Smooth muscle cell (in vitro differentiated cells): ENCODE measurements at regions not wholly inside any gene's neighbourhood (a gene's known extent, or its start where the extent isn't known, plus 50 kb on each side); places are given as distances from the start of the nearest gene placed in this dataset.

ENCODE experiments used
- DNase-seq: peaks from one replicate; lab custom pipeline; 2025; ENCODE audit not compliant: unreplicated experiment; lab: John Stamatoyannopoulos, UW
- H2AFZ ChIP-seq: fragments of 200-600 bp; sonication (generic); 2 replicates; pipeline ENCODE4 v1.6.0; 2016; ENCODE audit warnings: antibody characterized with exemption, low read depth, mild to moderate bottlenecking
- H3F3A ChIP-seq: fragments of 200-600 bp; sonication (generic); 2 replicates; pipeline ENCODE4 v1.6.0; 2017; ENCODE audit warnings: antibody characterized with exemption, low read depth
- H3K27ac ChIP-seq: fragments of 200-600 bp; sonication (generic); 2 replicates; pipeline ENCODE4 v1.5.1; 2016; ENCODE audit warnings: low read depth, mild to moderate bottlenecking
- H3K27me3 ChIP-seq: fragments of 200-600 bp; sonication (generic); 2 replicates; pipeline ENCODE4 v1.6.1; 2016; ENCODE audit warnings: low read depth, mild to moderate bottlenecking
- H3K36me3 ChIP-seq: fragments of 200-600 bp; sonication (generic); 2 replicates; pipeline ENCODE4 v1.5.1; 2016; ENCODE audit warnings: low read depth
- H3K4me1 ChIP-seq: fragments of 200-600 bp; sonication (generic); 2 replicates; pipeline ENCODE4 v1.5.1; 2016; ENCODE audit warnings: low read depth
- H3K4me2 ChIP-seq: fragments of 200-600 bp; sonication (generic); 2 replicates; pipeline ENCODE4 v1.6.0; 2016; ENCODE audit warnings: mild to moderate bottlenecking
- H3K4me3 ChIP-seq: fragments of 200-600 bp; sonication (generic); 2 replicates; pipeline ENCODE4 v1.5.1; 2016; ENCODE audit warnings: mild to moderate bottlenecking
- H3K79me2 ChIP-seq: fragments of 200-600 bp; sonication (generic); 2 replicates; pipeline ENCODE4 v1.6.0; 2016; ENCODE audit warnings: low read depth, mild to moderate bottlenecking
- H3K9ac ChIP-seq: fragments of 200-600 bp; sonication (generic); 2 replicates; pipeline ENCODE4 v1.6.0; 2016; ENCODE audit warnings: low read depth
- H3K9me3 ChIP-seq: fragments of 200-600 bp; sonication (generic); replicated peaks from 2 replicates; pipeline ENCODE4 v1.5.1; 2016; ENCODE audit warnings: low read depth
- H4K20me1 ChIP-seq: fragments of 200-600 bp; sonication (generic); 2 replicates; pipeline ENCODE4 v1.6.0; 2016; ENCODE audit warnings: low read depth
- CTCF ChIP-seq: fragments of 200-600 bp; sonication (generic); IDR thresholded peaks from 2 replicates; pipeline ENCODE4 v1.5.1; 2017; ENCODE audit warnings: borderline replicate concordance, mild to moderate bottlenecking, antibody characterized with exemption; ENCODE audit not compliant: insufficient read depth, poor library complexity, severe bottlenecking
- WGBS: methylation state at CpG from one replicate; pipeline ENCODE4 v1.1.7; 2016; ENCODE audit warnings: low lambda C conversion rate; 5-methylcytosine and 5-hydroxymethylcytosine counted together

GRCh38 chr2:237153181-237153580 is 67.5 kb downstream of the COPS8 start:
- 97% methylated on average over 6 of the region's 6 CpGs for WGBS
- Histone ChIP-seq H3K4me3 (no peak overlapping the region), H2AFZ (no peak overlapping the region), H4K20me1 (no peaks in the 10 kb centered on the region), H3K27ac (peak overlapping the region; percentile 98), H3K4me2 (no peak overlapping the region), H3K4me1 (peaks cover 19% of the 10 kb centered on the region), H3F3A (peaks cover 20% of the 10 kb centered on the region), H3K36me3 (peaks cover 1% of the 10 kb centered on the region), H3K9me3 (no peaks in the 10 kb centered on the region), H3K27me3 (no peaks in the 10 kb centered on the region), H3K9ac (no peak overlapping the region), H3K79me2 (peaks cover 8% of the 10 kb centered on the region)
- no peak for DNase-seq
- no peak for TF ChIP-seq CTCF

GRCh38 chr2:237154082-237154638 is 68.5 kb downstream of the COPS8 start:
- peak; percentile 67 for TF ChIP-seq CTCF

GRCh38 chr2:237154884-237155851 is 69.5 kb downstream of the COPS8 start:
- 79% methylated on average over 11 of the region's 11 CpGs for WGBS
- Histone ChIP-seq H4K20me1 (no peaks in the 10 kb centered on the region), H3K9me3 (no peaks in the 10 kb centered on the region), H3F3A (peaks cover 17% of the 10 kb centered on the region), H3K4me2 (peak overlapping the region; percentile 74), H3K27me3 (no peaks in the 10 kb centered on the region), H3K4me1 (peaks cover 19% of the 10 kb centered on the region), H3K27ac (peak overlapping the region; percentile 98), H3K4me3 (no peak overlapping the region), H3K79me2 (peaks cover 25% of the 10 kb centered on the region), H2AFZ (no peak overlapping the region), H3K36me3 (no peaks in the 10 kb centered on the region), H3K9ac (peak overlapping the region; percentile 86)
- no peak for TF ChIP-seq CTCF
- DNase-seq: no peak

More at GRCh38 chr2:237154082-237154638, 68.5 kb downstream of the COPS8 start:
- peaks cover 17% of the 10 kb centered on the region for H3F3A ChIP-seq
- no peaks in the 10 kb centered on the region for H4K20me1 ChIP-seq
- no peaks in the 10 kb centered on the region for H3K27me3 ChIP-seq
- H3K4me3 ChIP-seq: no peak overlapping the region
- H3K36me3 ChIP-seq: no peaks in the 10 kb centered on the region
- H3K4me1 ChIP-seq: peaks cover 19% of the 10 kb centered on the region
- H3K9me3 ChIP-seq: no peaks in the 10 kb centered on the region
- no peak overlapping the region for H2AFZ ChIP-seq
- no peak overlapping the region for H3K9ac ChIP-seq
- H3K27ac ChIP-seq: peak overlapping the region; percentile 98
- DNase-seq: no peak
- H3K4me2 ChIP-seq: no peak overlapping the region
- whole genome bisulfite sequencing: 41% methylated on average over 7 of the region's 7 CpGs
- H3K79me2 ChIP-seq: peaks cover 15% of the 10 kb centered on the region
